ENCODE measurements at regions not wholly inside any gene's neighbourhood (a gene's known extent, or its start where the extent isn't known, plus 50 kb on each side); places are given as distances from the start of the nearest gene placed in this dataset.

DNA sequence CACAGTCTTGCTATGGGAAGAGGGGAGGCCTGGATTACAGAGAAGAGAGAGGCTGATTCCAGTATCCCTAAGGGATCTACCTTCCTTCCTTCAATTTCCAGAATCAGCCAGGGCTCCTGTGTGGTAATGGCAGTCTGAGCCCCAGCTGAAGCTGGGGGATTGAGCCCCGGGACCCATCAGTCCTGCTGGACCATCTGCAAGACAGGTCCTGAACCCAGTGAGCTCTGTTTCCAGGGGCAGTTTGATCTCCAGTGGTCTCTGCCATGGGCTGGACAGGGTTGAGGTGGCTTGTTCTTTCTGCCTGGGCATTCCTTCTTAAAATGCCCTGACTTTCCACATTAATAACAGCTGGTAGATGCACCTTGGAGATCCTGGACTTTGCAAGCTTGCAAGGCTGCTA is 685.2 kb downstream of the TBL1XR1 start:
- Histone ChIP-seq H3K27me3 (ENCODE audit: insufficient read depth, low read depth) (no peaks in the 10 kb centered on the region), H3K27ac (no peak overlapping the region), H3K4me1 (replicated peaks; ENCODE audit: insufficient read depth) (no peaks in the 10 kb centered on the region), H2AFZ (no peak overlapping the region), H3K79me2 (ENCODE audit: low read depth) (no peaks in the 10 kb centered on the region), H4K20me1 (ENCODE audit: insufficient read depth) (no peaks in the 10 kb centered on the region), H3K9me2 (ENCODE audit: insufficient read depth) (peaks cover 5% of the 10 kb centered on the region; the same call in 1 of the 2 replicates), H3K9me3 (ENCODE audit: insufficient read depth, low read depth) (0 out of 2 replicates have a peak, but pooled peaks cover 8% of the 10 kb centered on the region), H3F3A (ENCODE audit: insufficient read depth, low read depth) (no peaks in the 10 kb centered on the region), H3K36me3 (ENCODE audit: low read depth) (no peaks in the 10 kb centered on the region), H3K4me2 (no peak overlapping the region), H3K4me3 (no peak overlapping the region)
- POLR2A ChIA-PET (ENCODE audit: unreplicated experiment): interaction anchor here (0.6 kb wide), 1 partner anchor 1160 kb away, joined by 16 read pairs; no protein-coding TSS in a partner anchor
- intact Hi-C loops (cut with micrococcal nuclease; ENCODE audit: unreplicated experiment): loop anchor here (10.0 kb wide), 1 partner anchor 1873 kb away; no protein-coding TSS in a partner anchor
- no TSS peak for BruUV-seq (replicated peaks)
- CTCF ChIA-PET: no interaction called here
- no peak for DNase-seq
- TF ChIP-seq, protein P1, sequence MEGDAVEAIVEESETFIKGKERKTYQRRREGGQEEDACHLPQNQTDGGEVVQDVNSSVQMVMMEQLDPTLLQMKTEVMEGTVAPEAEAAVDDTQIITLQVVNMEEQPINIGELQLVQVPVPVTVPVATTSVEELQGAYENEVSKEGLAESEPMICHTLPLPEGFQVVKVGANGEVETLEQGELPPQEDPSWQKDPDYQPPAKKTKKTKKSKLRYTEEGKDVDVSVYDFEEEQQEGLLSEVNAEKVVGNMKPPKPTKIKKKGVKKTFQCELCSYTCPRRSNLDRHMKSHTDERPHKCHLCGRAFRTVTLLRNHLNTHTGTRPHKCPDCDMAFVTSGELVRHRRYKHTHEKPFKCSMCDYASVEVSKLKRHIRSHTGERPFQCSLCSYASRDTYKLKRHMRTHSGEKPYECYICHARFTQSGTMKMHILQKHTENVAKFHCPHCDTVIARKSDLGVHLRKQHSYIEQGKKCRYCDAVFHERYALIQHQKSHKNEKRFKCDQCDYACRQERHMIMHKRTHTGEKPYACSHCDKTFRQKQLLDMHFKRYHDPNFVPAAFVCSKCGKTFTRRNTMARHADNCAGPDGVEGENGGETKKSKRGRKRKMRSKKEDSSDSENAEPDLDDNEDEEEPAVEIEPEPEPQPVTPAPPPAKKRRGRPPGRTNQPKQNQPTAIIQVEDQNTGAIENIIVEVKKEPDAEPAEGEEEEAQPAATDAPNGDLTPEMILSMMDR (conservative IDR thresholded peaks at IDR 0.05): no peak
- TF ChIP-seq EZH2 (IDR thresholded peaks at IDR 0.05; ENCODE audit: low read depth): no peak

DNA sequence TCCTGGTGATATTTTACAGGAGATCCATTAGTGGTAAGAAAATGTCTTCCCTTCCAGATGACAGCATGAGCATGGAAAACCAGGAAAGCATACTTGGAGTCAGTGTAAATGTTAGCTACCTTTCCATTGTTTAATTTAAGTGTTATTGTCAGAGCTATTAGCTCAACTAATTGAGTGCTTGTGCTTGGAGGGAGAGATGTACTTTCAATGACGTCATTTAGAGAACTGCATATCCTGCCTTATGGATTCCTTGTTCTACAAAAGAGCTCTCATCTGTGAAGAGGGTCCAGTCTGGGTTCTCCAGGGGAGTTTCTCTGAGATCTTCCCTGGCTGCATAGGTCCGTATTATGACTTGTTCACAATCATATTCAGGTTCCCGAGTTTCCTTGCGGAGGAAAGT is 687.2 kb downstream of the TBL1XR1 start:
- Histone ChIP-seq H3K79me2 (ENCODE audit: low read depth) (no peaks in the 10 kb centered on the region), H3K4me3 (no peak overlapping the region), H3K36me3 (ENCODE audit: low read depth) (no peaks in the 10 kb centered on the region), H4K20me1 (ENCODE audit: insufficient read depth) (no peaks in the 10 kb centered on the region), H2AFZ (no peak overlapping the region), H3K4me2 (no peak overlapping the region), H3K27me3 (ENCODE audit: insufficient read depth, low read depth) (no peaks in the 10 kb centered on the region), H3K9me3 (ENCODE audit: insufficient read depth, low read depth) (0 out of 2 replicates have a peak, but pooled peaks cover 8% of the 10 kb centered on the region), H3K27ac (no peak overlapping the region), H3K9me2 (ENCODE audit: insufficient read depth) (no peaks in the 10 kb centered on the region), H3F3A (ENCODE audit: insufficient read depth, low read depth) (no peaks in the 10 kb centered on the region), H3K4me1 (replicated peaks; ENCODE audit: insufficient read depth) (no peaks in the 10 kb centered on the region)
- POLR2A ChIA-PET (ENCODE audit: unreplicated experiment): no interaction called here
- TF ChIP-seq, protein P1 (conservative IDR thresholded peaks at IDR 0.05): no peak
- no peak for TF ChIP-seq EZH2 (IDR thresholded peaks at IDR 0.05; ENCODE audit: low read depth)
- CTCF ChIA-PET: no interaction called here
- BruUV-seq (replicated peaks): no TSS peak
- intact Hi-C loops (cut with micrococcal nuclease; ENCODE audit: unreplicated experiment): loop anchor here (10.0 kb wide), 1 partner anchor 1875 kb away; no protein-coding TSS in a partner anchor
- DNase-seq: no peak

DNA sequence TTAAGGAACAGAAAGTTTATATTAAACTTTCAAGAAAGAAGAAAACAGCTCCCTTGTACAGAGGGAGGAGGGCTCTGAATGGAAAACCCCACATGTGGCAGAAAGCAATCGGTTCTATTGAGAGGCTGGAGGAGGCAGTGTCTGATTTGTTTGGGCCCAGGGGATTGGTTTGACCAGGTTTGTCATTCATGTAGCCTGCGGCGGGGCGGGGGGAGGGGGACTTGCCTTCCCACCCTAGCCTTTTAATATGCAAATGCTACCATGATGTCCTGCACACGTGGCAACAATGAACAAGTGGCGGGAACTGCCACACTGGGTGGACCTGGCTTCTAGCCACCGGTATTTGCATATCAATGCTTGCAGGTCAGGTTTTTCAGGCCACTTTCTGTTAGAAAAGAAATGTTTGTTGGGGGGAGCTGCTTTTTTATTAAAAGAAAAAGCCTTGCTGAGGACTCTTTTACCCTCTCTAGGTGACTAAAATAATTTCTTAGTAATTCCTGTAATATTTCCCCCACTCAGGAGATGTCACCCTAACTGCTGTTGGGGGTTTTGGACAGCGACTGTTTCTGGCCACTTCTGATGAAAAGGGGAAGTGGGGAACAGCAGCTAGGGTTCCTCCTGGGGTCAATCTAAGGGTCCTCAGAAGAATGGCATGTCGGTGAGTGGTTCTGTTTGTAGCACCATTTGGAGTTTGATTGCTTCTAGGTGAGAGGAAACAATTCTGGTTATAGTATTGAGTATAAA is 691.2 kb downstream of the TBL1XR1 start:
- Histone ChIP-seq H4K20me1 (ENCODE audit: insufficient read depth) (no peaks in the 10 kb centered on the region), H2AFZ (no peak overlapping the region), H3K36me3 (ENCODE audit: low read depth) (no peaks in the 10 kb centered on the region), H3K9me3 (ENCODE audit: insufficient read depth, low read depth) (no peaks in the 10 kb centered on the region), H3K27me3 (ENCODE audit: insufficient read depth, low read depth) (no peaks in the 10 kb centered on the region), H3K79me2 (ENCODE audit: low read depth) (no peaks in the 10 kb centered on the region), H3K4me3 (no peak overlapping the region), H3K9me2 (ENCODE audit: insufficient read depth) (no peaks in the 10 kb centered on the region), H3K4me1 (replicated peaks; ENCODE audit: insufficient read depth) (no peaks in the 10 kb centered on the region), H3K4me2 (no peak overlapping the region), H3F3A (ENCODE audit: insufficient read depth, low read depth) (no peaks in the 10 kb centered on the region), H3K27ac (no peak overlapping the region)
- TF ChIP-seq, protein P1 (conservative IDR thresholded peaks at IDR 0.05): no peak
- no peak for TF ChIP-seq EZH2 (IDR thresholded peaks at IDR 0.05; ENCODE audit: low read depth)
- intact Hi-C loops (cut with micrococcal nuclease; ENCODE audit: unreplicated experiment): no loop called here
- POLR2A ChIA-PET (ENCODE audit: unreplicated experiment): no interaction called here
- no TSS peak for BruUV-seq (replicated peaks)
- CTCF ChIA-PET: no interaction called here
- peak in 1 of 2 experiments; percentile 5 for DNase-seq

All from PC-9 (cell line).